ENCODE measurements at regions not wholly inside any gene's neighbourhood (a gene's known extent, or its start where the extent isn't known, plus 50 kb on each side); places are given as distances from the start of the nearest gene placed in this dataset.

DNA sequence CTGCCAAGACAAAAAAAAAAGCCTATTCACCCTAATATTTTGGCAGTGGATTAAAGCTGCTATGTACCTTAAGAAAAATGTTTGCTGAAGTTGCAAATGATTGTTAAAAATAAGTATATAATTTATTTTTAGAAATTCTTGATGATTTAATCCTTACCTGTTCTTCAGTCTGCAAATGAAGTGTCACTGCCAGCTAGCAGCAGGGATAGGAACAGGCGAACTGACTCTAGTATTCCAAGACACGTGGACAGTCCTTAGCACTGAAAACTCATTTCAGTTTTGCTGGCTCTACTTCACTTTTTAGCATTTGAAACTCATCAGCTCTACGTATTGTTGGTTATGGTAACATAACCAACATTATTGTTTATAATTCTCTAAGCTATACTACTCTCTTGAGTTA is 204.4 kb upstream of the ID4 start:
- H3K4me2 ChIP-seq (ENCODE audit: control insufficient read depth, insufficient read depth) = no peak overlapping the region
- CTCF ChIA-PET = no interaction called here
- BruUV-seq (replicated peaks) = no TSS peak

More for the DNA sequence above, 204.4 kb upstream of the ID4 start:
- H3K9me3 ChIP-seq (replicated peaks; ENCODE audit: control insufficient read depth, insufficient read depth, low read length) = no peaks in the 10 kb centered on the region
- no peak overlapping the region for H2AFZ ChIP-seq (ENCODE audit: control insufficient read depth, low read depth, low read length)
- no peak overlapping the region for H3K4me3 ChIP-seq
- FAIRE-seq (no peak), DNase-seq (ENCODE audit: low read depth, low spot score) (no peak), ATAC-seq (no peak)
- H3K27ac ChIP-seq (ENCODE audit: control insufficient read depth, insufficient read depth) = no peak overlapping the region
- H3K36me3 ChIP-seq (ENCODE audit: control insufficient read depth in 2 of 2, insufficient read depth in 2 of 2, low read length in 1 of 2) = no peaks in the 10 kb centered on the region
- WGBS (ENCODE audit: insufficient coverage, insufficient replicate concordance, low lambda C conversion rate, missing lambda C conversion rate) = 4% methylated on average over 3 of the region's 3 CpGs
- TF ChIP-seq MAX (IDR thresholded peaks at IDR 0.05; ENCODE audit: low read depth, low read length) (no peak), TCF3 (IDR thresholded peaks at IDR 0.05; ENCODE audit: borderline replicate concordance, insufficient read depth, low read depth, low read length) (no peak), STAT1 (conservative IDR thresholded peaks at IDR 0.05) (no peak), PML (IDR thresholded peaks at IDR 0.05; ENCODE audit: low read length) (no peak), PRDM15 (CRISPR knock-in tag; IDR thresholded peaks at IDR 0.05) (no peak), NR2C1 (IDR thresholded peaks at IDR 0.05) (no peak), RBBP5 (conservative IDR thresholded peaks at IDR 0.05) (no peak), SUPT20H (IDR thresholded peaks at IDR 0.05; ENCODE audit: borderline replicate concordance, control insufficient read depth, low read depth, low read length) (no peak), ZNF274 (IDR thresholded peaks at IDR 0.05; ENCODE audit: insufficient read depth, insufficient read length) (no peak), TBL1XR1 (IDR thresholded peaks at IDR 0.05; ENCODE audit: low read depth, low read length) (no peak), POLR2A (IDR thresholded peaks at IDR 0.05; ENCODE audit: low read depth, low read length) (no peak), KDM1A (IDR thresholded peaks at IDR 0.05; ENCODE audit: borderline replicate concordance) (no peak), MTA3 (IDR thresholded peaks at IDR 0.05; ENCODE audit: borderline replicate concordance, low read length) (no peak), KLF5 (IDR thresholded peaks at IDR 0.05; ENCODE audit: partially characterized antibody) (no peak), MXI1 (IDR thresholded peaks at IDR 0.05; ENCODE audit: low read depth, low read length) (no peak), USF1 (IDR thresholded peaks at IDR 0.05; ENCODE audit: borderline replicate concordance, extremely low read length, insufficient read depth, low read depth, low read length) (no peak), WRNIP1 (IDR thresholded peaks at IDR 0.05; ENCODE audit: borderline replicate concordance, low read depth, low read length) (no peak)
- TF ChIP-seq, protein P1, sequence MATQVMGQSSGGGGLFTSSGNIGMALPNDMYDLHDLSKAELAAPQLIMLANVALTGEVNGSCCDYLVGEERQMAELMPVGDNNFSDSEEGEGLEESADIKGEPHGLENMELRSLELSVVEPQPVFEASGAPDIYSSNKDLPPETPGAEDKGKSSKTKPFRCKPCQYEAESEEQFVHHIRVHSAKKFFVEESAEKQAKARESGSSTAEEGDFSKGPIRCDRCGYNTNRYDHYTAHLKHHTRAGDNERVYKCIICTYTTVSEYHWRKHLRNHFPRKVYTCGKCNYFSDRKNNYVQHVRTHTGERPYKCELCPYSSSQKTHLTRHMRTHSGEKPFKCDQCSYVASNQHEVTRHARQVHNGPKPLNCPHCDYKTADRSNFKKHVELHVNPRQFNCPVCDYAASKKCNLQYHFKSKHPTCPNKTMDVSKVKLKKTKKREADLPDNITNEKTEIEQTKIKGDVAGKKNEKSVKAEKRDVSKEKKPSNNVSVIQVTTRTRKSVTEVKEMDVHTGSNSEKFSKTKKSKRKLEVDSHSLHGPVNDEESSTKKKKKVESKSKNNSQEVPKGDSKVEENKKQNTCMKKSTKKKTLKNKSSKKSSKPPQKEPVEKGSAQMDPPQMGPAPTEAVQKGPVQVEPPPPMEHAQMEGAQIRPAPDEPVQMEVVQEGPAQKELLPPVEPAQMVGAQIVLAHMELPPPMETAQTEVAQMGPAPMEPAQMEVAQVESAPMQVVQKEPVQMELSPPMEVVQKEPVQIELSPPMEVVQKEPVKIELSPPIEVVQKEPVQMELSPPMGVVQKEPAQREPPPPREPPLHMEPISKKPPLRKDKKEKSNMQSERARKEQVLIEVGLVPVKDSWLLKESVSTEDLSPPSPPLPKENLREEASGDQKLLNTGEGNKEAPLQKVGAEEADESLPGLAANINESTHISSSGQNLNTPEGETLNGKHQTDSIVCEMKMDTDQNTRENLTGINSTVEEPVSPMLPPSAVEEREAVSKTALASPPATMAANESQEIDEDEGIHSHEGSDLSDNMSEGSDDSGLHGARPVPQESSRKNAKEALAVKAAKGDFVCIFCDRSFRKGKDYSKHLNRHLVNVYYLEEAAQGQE (IDR thresholded peaks at IDR 0.05; ENCODE audit: low read depth, low read length) = no peak
- in situ Hi-C loops (cut with MboI) = no loop called here
- H3K9ac ChIP-seq (ENCODE audit: control insufficient read depth, insufficient read depth, low read length) = no peak overlapping the region
- ChIA-PET RAD21 (ENCODE audit: unreplicated experiment) (no interaction called here), SMC1A (ENCODE audit: uncharacterized antibody, unreplicated experiment) (no interaction called here), POLR2A (no interaction called here)
- intact Hi-C loops (cut with micrococcal nuclease; ENCODE audit: unreplicated experiment) = no loop called here
- H3K79me2 ChIP-seq (ENCODE audit: control insufficient read depth, insufficient read depth, low read length) = no peaks in the 10 kb centered on the region
- H4K20me1 ChIP-seq (ENCODE audit: control insufficient read depth, insufficient read depth) = no peaks in the 10 kb centered on the region
- H3K4me1 ChIP-seq (ENCODE audit: control insufficient read depth, insufficient read depth, low read length) = no peaks in the 10 kb centered on the region
- no peaks in the 10 kb centered on the region for H3K27me3 ChIP-seq (replicated peaks in 1 of 2; ENCODE audit: control insufficient read depth in 2 of 2, insufficient read depth in 2 of 2, low read length in 1 of 2)

Data from GM12878 (cell line).